ENCODE measurements at regions not wholly inside any gene's neighbourhood (a gene's known extent, or its start where the extent isn't known, plus 50 kb on each side); places are given as distances from the start of the nearest gene placed in this dataset.

- no peak for TF ChIP-seq CTCF (IDR thresholded peaks at IDR 0.05)
- TF ChIP-seq POLR2A (IDR thresholded peaks at IDR 0.05): no peak
Observed at GRCh38 chrX:9356846-9357245, 108.0 kb upstream of the TBL1X start.

Measured in adrenal gland (tissue), 5 donors.